Breast epithelium (tissue), 4 donors: ENCODE measurements at regions not wholly inside any gene's neighbourhood (a gene's known extent, or its start where the extent isn't known, plus 50 kb on each side); places are given as distances from the start of the nearest gene placed in this dataset.

ENCODE experiments used
- DNase-seq, 2 donors: peaks; one replicate each; pipeline ENCODE4 v3.0.0-alpha.2; 2019; ENCODE audit warnings: low spot score in 2 of 2
- H3K27ac ChIP-seq, 2 donors: fragments of 200-600 bp; sonication (generic) in 1 of 2; one replicate each; pipeline ENCODE4 v1.5.1; 2016 to 2019; ENCODE audit warnings: mild to moderate bottlenecking in 1 of 2
- H3K27me3 ChIP-seq, 2 donors: fragments of 200-600 bp; sonication (generic) in 1 of 2; one replicate each; pipeline versions ENCODE4 v1.5.1 to v1.6.0; 2017 to 2019; ENCODE audit warnings: control low read depth in 1 of 2, mild to moderate bottlenecking in 1 of 2
- H3K36me3 ChIP-seq: fragments of 200-600 bp; one replicate; pipeline ENCODE4 v1.5.1; 2019
- H3K4me1 ChIP-seq, 2 donors: fragments of 200-600 bp; sonication (generic); one replicate each; pipeline ENCODE4 v1.5.1; 2016 to 2019; ENCODE audit warnings: control low read depth in 1 of 2
- H3K4me3 ChIP-seq, 3 donors: fragments of 200-600 bp; sonication (generic); 1 replicate in 2 of 3; 2 replicates in 1 of 3; pipeline ENCODE4 v1.5.1; 2016 to 2019; ENCODE audit warnings: mild to moderate bottlenecking in 3 of 3, moderate library complexity in 2 of 3
- H3K9me3 ChIP-seq, 2 donors: fragments of 200-600 bp; sonication (generic) in 1 of 2; one replicate each; pipeline ENCODE4 v1.5.1; 2016 to 2019; ENCODE audit warnings: control low read depth in 1 of 2
- CTCF ChIP-seq, 3 donors: fragments of 450-650 bp; IDR thresholded peaks; one replicate each; pipeline ENCODE4 v1.5.1; 2016 to 2017; ENCODE audit warnings: antibody characterized with exemption in 3 of 3, mild to moderate bottlenecking in 3 of 3, moderate library complexity in 3 of 3
- POLR2A ChIP-seq: fragments of 450-650 bp; IDR thresholded peaks from one replicate; pipeline ENCODE4 v1.6.1; 2016; ENCODE audit warnings: antibody characterized with exemption, mild to moderate bottlenecking, moderate library complexity
- POLR2AphosphoS5 ChIP-seq, 3 donors: sonication (generic); formaldehyde crosslinking; IDR thresholded peaks; one replicate each; pipeline ENCODE4 v1.6.1; 2017; ENCODE audit warnings: antibody characterized with exemption in 3 of 3
- intact Hi-C: fragments of 100-400 bp; cut with DNase I; formaldehyde crosslinking; loops from one replicate; pipeline ENCODE4 v1.15.1; 2023; ENCODE audit warnings: low total_unique reads

DNA sequence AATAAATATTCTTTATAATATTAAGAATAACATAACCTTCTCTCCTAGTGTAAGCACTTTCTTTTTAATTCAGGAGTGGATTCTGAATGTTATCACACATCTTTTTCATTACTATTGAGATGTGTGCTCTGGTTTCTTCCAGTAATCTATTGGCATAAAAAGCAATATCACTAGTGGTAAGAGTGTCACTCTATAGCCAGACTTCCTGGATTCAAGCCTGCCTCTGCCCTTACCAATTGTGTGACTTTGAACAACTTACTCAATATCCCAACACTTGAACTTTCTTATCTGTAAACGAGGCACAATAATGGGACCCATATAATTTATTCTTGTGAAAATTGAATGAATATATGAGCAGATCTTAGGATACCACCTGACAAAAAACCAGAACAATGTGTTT is 71.0 kb downstream of the SEM1 start:
- no peak for DNase-seq
- Histone ChIP-seq H3K4me1 (no peaks in the 10 kb centered on the region), H3K27me3 (no peaks in the 10 kb centered on the region), H3K36me3 (no peaks in the 10 kb centered on the region), H3K4me3 (no peak overlapping the region), H3K9me3 (no peaks in the 10 kb centered on the region), H3K27ac (no peak overlapping the region)
- TF ChIP-seq CTCF (IDR thresholded peaks at IDR 0.05), result no peak
- no peak for TF ChIP-seq POLR2AphosphoS5 (IDR thresholded peaks at IDR 0.05)
- TF ChIP-seq POLR2A, result no peak
- intact Hi-C loops, result no loop called here

- Histone ChIP-seq H3K36me3 (no peaks in the 10 kb centered on the region), H3K9me3 (no peaks in the 10 kb centered on the region), H3K27me3 (no peaks in the 10 kb centered on the region), H3K4me1 (no peaks in the 10 kb centered on the region), H3K4me3 (no peak overlapping the region), H3K27ac (no peak overlapping the region)
- DNase-seq, result no peak
- intact Hi-C loops, result no loop called here
- no peak for TF ChIP-seq CTCF (IDR thresholded peaks at IDR 0.05)
- no peak for TF ChIP-seq POLR2A
- no peak for TF ChIP-seq POLR2AphosphoS5 (IDR thresholded peaks at IDR 0.05)
Observed at GRCh38 chr7:96637522-96637921, 72.1 kb downstream of the SEM1 start.

DNA sequence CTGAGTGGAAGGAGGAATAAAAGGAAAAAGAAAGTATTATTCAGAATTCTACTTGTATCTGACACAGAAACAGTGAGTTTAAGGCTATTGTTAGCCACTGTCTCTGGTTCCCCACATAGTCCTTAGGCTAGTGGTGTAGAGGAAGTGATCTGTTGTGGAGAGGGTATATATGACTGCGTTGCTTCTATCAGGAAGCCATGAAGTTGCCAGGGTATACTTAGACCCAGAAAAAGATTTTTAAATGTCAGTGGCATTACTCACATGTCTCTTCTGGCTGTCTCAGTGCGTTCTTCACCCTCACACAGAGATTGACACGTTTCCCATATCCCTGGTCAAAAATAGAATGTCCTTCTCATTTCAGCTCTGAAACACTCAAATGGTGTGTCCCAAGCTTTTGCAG is 72.7 kb downstream of the SEM1 start:
- no peaks in the 10 kb centered on the region for H3K4me1 ChIP-seq
- H3K4me3 ChIP-seq, result no peak overlapping the region
- H3K27me3 ChIP-seq, result no peaks in the 10 kb centered on the region
- TF ChIP-seq POLR2AphosphoS5 (IDR thresholded peaks at IDR 0.05) (no peak), CTCF (IDR thresholded peaks at IDR 0.05) (no peak), POLR2A (no peak)
- intact Hi-C loops, result no loop called here
- no peaks in the 10 kb centered on the region for H3K36me3 ChIP-seq
- H3K9me3 ChIP-seq, result no peaks in the 10 kb centered on the region
- DNase-seq, result no peak
- H3K27ac ChIP-seq, result no peak overlapping the region

DNA sequence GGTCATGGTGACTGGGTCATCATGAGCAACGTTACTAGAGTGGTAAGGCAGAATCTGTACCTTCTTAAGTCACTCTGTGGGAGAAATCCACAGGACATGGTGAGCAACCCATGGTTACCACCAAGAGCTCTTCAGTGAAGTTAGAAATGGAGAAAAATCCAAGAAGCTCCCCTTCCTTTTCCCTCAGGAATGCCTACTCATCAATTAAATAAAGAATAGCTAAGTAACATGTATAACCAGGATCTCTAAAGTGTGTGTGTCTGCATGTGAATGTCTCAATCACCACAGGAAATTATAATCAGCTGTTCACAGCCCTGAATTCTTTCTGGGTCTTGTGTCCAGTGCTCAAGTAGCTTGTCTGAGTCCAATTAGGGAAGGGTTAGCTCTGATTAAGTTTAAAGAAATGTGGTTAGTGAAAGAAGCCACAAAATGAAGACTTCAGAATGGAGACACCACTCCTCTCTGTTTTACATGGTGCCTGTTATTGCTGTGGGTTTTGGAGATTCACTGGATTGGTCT is 73.2 kb downstream of the SEM1 start:
- no peak for DNase-seq
- H3K4me3 ChIP-seq, result no peak overlapping the region
- H3K4me1 ChIP-seq, result no peaks in the 10 kb centered on the region
- H3K36me3 ChIP-seq, result no peaks in the 10 kb centered on the region
- no peak overlapping the region for H3K27ac ChIP-seq
- TF ChIP-seq POLR2A (no peak), POLR2AphosphoS5 (IDR thresholded peaks at IDR 0.05) (no peak), CTCF (IDR thresholded peaks at IDR 0.05) (no peak)
- intact Hi-C loops, result no loop called here
- no peaks in the 10 kb centered on the region for H3K27me3 ChIP-seq
- H3K9me3 ChIP-seq, result no peaks in the 10 kb centered on the region

GRCh38 chr7:96629884-96630283 is 79.8 kb downstream of the SEM1 start:
- no peaks in the 10 kb centered on the region for H3K4me1 ChIP-seq
- no peak for DNase-seq
- H3K27ac ChIP-seq, result no peak overlapping the region
- H3K4me3 ChIP-seq, result no peak overlapping the region
- TF ChIP-seq CTCF (IDR thresholded peaks at IDR 0.05), result no peak
- no peak for TF ChIP-seq POLR2A
- TF ChIP-seq POLR2AphosphoS5 (IDR thresholded peaks at IDR 0.05), result no peak
- H3K9me3 ChIP-seq, result no peaks in the 10 kb centered on the region
- H3K36me3 ChIP-seq, result no peaks in the 10 kb centered on the region
- intact Hi-C loops, result no loop called here
- no peaks in the 10 kb centered on the region for H3K27me3 ChIP-seq
